Right renal pelvis (tissue), 4 donors: ENCODE measurements at regions not wholly inside any gene's neighbourhood (a gene's known extent, or its start where the extent isn't known, plus 50 kb on each side); places are given as distances from the start of the nearest gene placed in this dataset.

Experiments
- DNase-seq, 4 donors: peaks; one replicate each; pipeline ENCODE4 v3.0.0-alpha.2; 2013; ENCODE audit warnings: low read depth in 4 of 4, low spot score in 3 of 4, missing footprints in 1 of 4

- DNase-seq, result no peak
These were observed 391.9 kb downstream of the KCTD8 start for GRCh38 chr4:44056721-44057151.

GRCh38 chr4:44070843-44071242 is 377.8 kb downstream of the KCTD8 start:
- no peak for DNase-seq

GRCh38 chr4:44071959-44072955 is 376.4 kb downstream of the KCTD8 start:
- no peak for DNase-seq

GRCh38 chr4:44086753-44087152 is 361.9 kb downstream of the KCTD8 start:
- no peak for DNase-seq

- DNase-seq, result no peak
These were observed 355.2 kb downstream of the KCTD8 start for GRCh38 chr4:44093390-44093789.

- DNase-seq, result no peak
These were observed 349.6 kb downstream of the KCTD8 start for GRCh38 chr4:44098973-44099372.

GRCh38 chr4:44100456-44100855 is 348.2 kb downstream of the KCTD8 start:
- no peak for DNase-seq

- DNase-seq, result no peak
These were observed 329.5 kb downstream of the KCTD8 start for GRCh38 chr4:44118971-44119680.

- DNase-seq, result no peak
These were observed 328.0 kb downstream of the KCTD8 start for GRCh38 chr4:44120646-44121045.

GRCh38 chr4:44121210-44121609 is 327.4 kb downstream of the KCTD8 start:
- DNase-seq, result no peak
